H1 (cell line): ENCODE measurements at regions not wholly inside any gene's neighbourhood (a gene's known extent, or its start where the extent isn't known, plus 50 kb on each side); places are given as distances from the start of the nearest gene placed in this dataset.

ENCODE experiments used
- CTCF ChIA-PET: fragments of 300-600 bp; sonication (Branson Sonifier 250); formaldehyde crosslinking; loops from one replicate; lab custom pipeline; 2021; ENCODE audit not compliant: partially characterized antibody; lab: Charles Lee
- POLR2A ChIA-PET: fragments of 300-600 bp; sonication (Branson Sonifier 250); formaldehyde crosslinking; loops from one replicate; lab custom pipeline; 2021; ENCODE audit warnings: inconsistent platforms; ENCODE audit not compliant: partially characterized antibody; lab: Charles Lee
- DNase-seq, 2 experiments: peaks; one replicate each; pipeline versions ENCODE4 v3.0.0 to v3.0.0-alpha.2; 2010 to 2022; ENCODE audit warnings: low spot score in 2 of 2, low read depth in 1 of 2, mixed read lengths in 1 of 2
- FAIRE-seq: peaks from 2 replicates; lab custom pipeline; 2011; peaks lifted over from hg19 to GRCh38; lab: Jason Lieb, UNC
- H2AFZ ChIP-seq: 2 replicates; pipeline ENCODE4 v1.8.1; 2012; ENCODE audit warnings: low read length, inconsistent platforms
- H2AK5ac ChIP-seq: 2 replicates; pipeline ENCODE4 v1.6.1; 2013; ENCODE audit warnings: low read depth, low read length
- H2BK120ac ChIP-seq: replicated peaks from 2 replicates; pipeline ENCODE3; 2013; ENCODE audit warnings: low read depth, low read length, inconsistent platforms
- H2BK12ac ChIP-seq: 2 replicates; pipeline ENCODE4 v1.6.1; 2013; ENCODE audit warnings: low read depth, low read length
- H2BK15ac ChIP-seq: 2 replicates; pipeline ENCODE4 v1.6.1; 2013; ENCODE audit warnings: low read length
- H2BK20ac ChIP-seq: 2 replicates; pipeline ENCODE4 v1.6.1; 2013; ENCODE audit warnings: low read length
- H2BK5ac ChIP-seq: 2 replicates; pipeline ENCODE4 v1.6.1; 2013; ENCODE audit warnings: low read depth, low read length
- H3K14ac ChIP-seq: 2 replicates; pipeline ENCODE4 v1.6.1; 2013; ENCODE audit warnings: inconsistent platforms; ENCODE audit not compliant: insufficient read length
- H3K18ac ChIP-seq: 2 replicates; pipeline ENCODE4 v1.6.1; 2013; ENCODE audit warnings: low read length; ENCODE audit errors: extremely low read depth
- H3K23ac ChIP-seq: 2 replicates; pipeline ENCODE4 v1.6.1; 2013; ENCODE audit warnings: inconsistent platforms; ENCODE audit not compliant: insufficient read length
- H3K23me2 ChIP-seq: 2 replicates; pipeline ENCODE4 v1.6.1; 2013; ENCODE audit warnings: low read depth, low read length
- H3K27ac ChIP-seq: 2 replicates; pipeline ENCODE4 v1.6.1; 2011; ENCODE audit warnings: low read depth, low read length, inconsistent platforms
- H3K27me3 ChIP-seq, 4 experiments: replicated peaks in 1 of 4; 1 replicate in 1 of 4; 2 replicates in 3 of 4; pipeline versions ENCODE4 v1.6.1 to v1.8.1; 2011 to 2013; ENCODE audit warnings: low read length in 3 of 4, mild to moderate bottlenecking in 3 of 4, inconsistent platforms in 2 of 4, mixed read lengths in 2 of 4, moderate library complexity in 1 of 4; ENCODE audit not compliant: control insufficient read depth in 3 of 4, insufficient read depth in 3 of 4; ENCODE audit errors: extremely low read depth in 1 of 4
- H3K36me3 ChIP-seq, 4 experiments: 2 replicates each; pipeline versions ENCODE4 v1.6.1 to v1.8.1; 2011 to 2013; ENCODE audit warnings: mild to moderate bottlenecking in 4 of 4, low read length in 3 of 4, moderate library complexity in 2 of 4, control low read depth in 1 of 4, inconsistent platforms in 1 of 4; ENCODE audit not compliant: insufficient read depth in 4 of 4, control insufficient read depth in 2 of 4
- H3K4ac ChIP-seq: replicated peaks from 2 replicates; pipeline ENCODE3; 2013; ENCODE audit warnings: low read length, low read depth, mixed read lengths, inconsistent platforms; ENCODE audit not compliant: insufficient read length
- H3K4me1 ChIP-seq, 4 experiments: replicated peaks in 1 of 4; 1 replicate in 1 of 4; 2 replicates in 3 of 4; pipeline versions ENCODE4 v1.6.1 to v1.8.1; 2011 to 2013; ENCODE audit warnings: low read length in 3 of 4, inconsistent platforms in 2 of 4, mixed read lengths in 1 of 4; ENCODE audit not compliant: insufficient read depth in 4 of 4, control insufficient read depth in 3 of 4
- H3K4me2 ChIP-seq, 2 experiments: 2 replicates each; pipeline versions ENCODE4 v1.6.1 to v1.8.1; 2011 to 2013; ENCODE audit warnings: low read depth in 2 of 2, low read length in 2 of 2, control low read depth in 1 of 2, inconsistent platforms in 1 of 2, mild to moderate bottlenecking in 1 of 2; ENCODE audit not compliant: insufficient read depth in 1 of 2
- H3K4me3 ChIP-seq, 4 experiments: fragments of 200-600, 300-600 bp in 1 of 4; sonication (generic), shearing (Covaris generic), sonication (Bioruptor Twin) in 1 of 4; 2 replicates each; pipeline versions ENCODE4 v1.5.1 to v1.8.1; 2011 to 2016; ENCODE audit warnings: low read length in 4 of 4, low read depth in 3 of 4, control low read depth in 2 of 4, inconsistent platforms in 2 of 4, mild to moderate bottlenecking in 2 of 4, mixed read lengths in 1 of 4, moderate library complexity in 1 of 4; ENCODE audit not compliant: insufficient read depth in 2 of 4; ENCODE audit errors: extremely low read depth in 1 of 4
- H3K56ac ChIP-seq: replicated peaks from 2 replicates; pipeline ENCODE3; 2013; ENCODE audit warnings: low read depth, mild to moderate bottlenecking, mixed read lengths, low read length, inconsistent platforms; ENCODE audit not compliant: insufficient read length
- H3K79me1 ChIP-seq: 2 replicates; pipeline ENCODE4 v1.6.1; 2013; ENCODE audit warnings: low read depth, low read length, control low read depth
- H3K79me2 ChIP-seq, 2 experiments: 2 replicates each; pipeline versions ENCODE4 v1.6.1 to v1.8.1; 2012 to 2013; ENCODE audit warnings: low read length in 2 of 2, mild to moderate bottlenecking in 2 of 2, inconsistent platforms in 1 of 2; ENCODE audit not compliant: insufficient read depth in 2 of 2, control insufficient read depth in 1 of 2
- H3K9ac ChIP-seq, 4 experiments: replicated peaks in 1 of 4; 1 replicate in 1 of 4; 2 replicates in 3 of 4; pipeline versions ENCODE4 v1.6.1 to v1.8.1; 2011 to 2013; ENCODE audit warnings: low read depth in 3 of 4, low read length in 3 of 4, control low read depth in 2 of 4, mild to moderate bottlenecking in 2 of 4, moderate library complexity in 2 of 4, inconsistent platforms in 1 of 4; ENCODE audit errors: extremely low read depth in 1 of 4
- H3K9me3 ChIP-seq, 2 experiments: 2 replicates each; pipeline versions ENCODE4 v1.6.1 to v1.8.1; 2012 to 2013; ENCODE audit warnings: mild to moderate bottlenecking in 2 of 2, moderate library complexity in 2 of 2, control low read depth in 1 of 2, inconsistent platforms in 1 of 2, low read depth in 1 of 2, low read length in 1 of 2, mixed read lengths in 1 of 2; ENCODE audit not compliant: insufficient read depth in 2 of 2
- H4K20me1 ChIP-seq, 2 experiments: replicated peaks in 1 of 2; 2 replicates each; pipeline versions ENCODE3 to v1.8.1; 2011 to 2013; ENCODE audit warnings: inconsistent platforms in 2 of 2, low read length in 2 of 2, mild to moderate bottlenecking in 1 of 2; ENCODE audit not compliant: insufficient read depth in 2 of 2, control insufficient read depth in 1 of 2
- H4K5ac ChIP-seq: 2 replicates; pipeline ENCODE4 v1.6.1; 2013; ENCODE audit warnings: low read length, low read depth, mixed read lengths, inconsistent platforms; ENCODE audit not compliant: insufficient read length
- H4K8ac ChIP-seq: 2 replicates; pipeline ENCODE4 v1.8.0; 2013; ENCODE audit warnings: mild to moderate bottlenecking, moderate library complexity, low read length, inconsistent platforms; ENCODE audit not compliant: insufficient read depth; ENCODE audit errors: extremely low read depth
- H4K91ac ChIP-seq: replicated peaks from 2 replicates; pipeline ENCODE3; 2013; ENCODE audit warnings: low read length, mixed read lengths, inconsistent platforms; ENCODE audit not compliant: insufficient read length
- HDAC2 ChIP-seq, 2 experiments: fragments of 300-600 bp in 1 of 2; sonication (generic) in 1 of 2; IDR thresholded peaks; 2 replicates each; pipeline ENCODE4 v1.6.1; 2011 to 2012; ENCODE audit warnings: low read depth in 2 of 2, low read length in 2 of 2, mild to moderate bottlenecking in 2 of 2, moderate library complexity in 2 of 2, borderline replicate concordance in 1 of 2, inconsistent platforms in 1 of 2
- KDM5A ChIP-seq: fragments of 200-600 bp; IDR thresholded peaks from 2 replicates; pipeline ENCODE4 v1.7.1; 2012; ENCODE audit warnings: mild to moderate bottlenecking, low read length, inconsistent platforms, mixed read lengths
- NANOG ChIP-seq: IDR thresholded peaks from 2 replicates; pipeline ENCODE4 v1.6.1; 2011; ENCODE audit warnings: low read length, low read depth, mild to moderate bottlenecking, inconsistent platforms; ENCODE audit not compliant: insufficient read depth, poor library complexity, severe bottlenecking
- NRF1 ChIP-seq: IDR thresholded peaks from 2 replicates; pipeline ENCODE4 v1.6.1; 2011; ENCODE audit warnings: mild to moderate bottlenecking, low read depth, low read length, improper control_type of control experiment
- POLR2A ChIP-seq, 2 experiments: IDR thresholded peaks; 1 replicate in 1 of 2; 2 replicates in 1 of 2; pipeline ENCODE4 v1.6.1; 2011; ENCODE audit warnings: low read depth in 2 of 2, low read length in 2 of 2, mild to moderate bottlenecking in 2 of 2; ENCODE audit errors: control extremely low read depth in 1 of 2
- POU5F1 ChIP-seq: IDR thresholded peaks from 2 replicates; pipeline ENCODE4 v1.6.1; 2011; ENCODE audit warnings: low read depth, mild to moderate bottlenecking, low read length, moderate library complexity
- WGBS, 2 experiments: shearing (Covaris generic) in 1 of 2; methylation state at CpG; one replicate each; pipeline versions ENCODE4 v1.1.6 to v1.1.7; 2013 to 2015; ENCODE audit warnings: low lambda C conversion rate in 2 of 2, mixed read lengths in 2 of 2, inconsistent platforms in 1 of 2, low coverage in 1 of 2, missing lambda C conversion rate in 1 of 2; ENCODE audit not compliant: insufficient replicate concordance in 2 of 2, insufficient coverage in 1 of 2, insufficient read length in 1 of 2; ENCODE audit errors: extremely low coverage in 1 of 2, missing lambda C conversion rate in 1 of 2; 5-methylcytosine and 5-hydroxymethylcytosine counted together

GRCh38 chr4:58749206-58749605 is 1639.0 kb upstream of the IGFBP7 start:
- H4K91ac ChIP-seq, result no peak overlapping the region
- FAIRE-seq, result no peak
- no peak for TF ChIP-seq NRF1
- TF ChIP-seq POLR2A (IDR thresholded peaks at IDR 0.05; ENCODE audit: control extremely low read depth in 1 of 2, low read depth in 2 of 2, low read length in 2 of 2), result no peak
- no peak for TF ChIP-seq KDM5A
- TF ChIP-seq HDAC2 (IDR thresholded peaks at IDR 0.05; ENCODE audit: borderline replicate concordance in 1 of 2, low read depth in 2 of 2, low read length in 2 of 2), result no peak
- no peak for TF ChIP-seq NANOG
- TF ChIP-seq POU5F1, result no peak

More at GRCh38 chr4:58749206-58749605, 1639.0 kb upstream of the IGFBP7 start:
- H3K4ac ChIP-seq, result no peak overlapping the region
- H3K4me3 ChIP-seq, result no peak overlapping the region
- no peak overlapping the region for H3K18ac ChIP-seq
- H2BK15ac ChIP-seq, result no peak overlapping the region
- H3K14ac ChIP-seq, result no peak overlapping the region
- no peak overlapping the region for H3K9ac ChIP-seq
- no peak overlapping the region for H3K56ac ChIP-seq
- no peak overlapping the region for H4K8ac ChIP-seq
- H3K9me3 ChIP-seq, result no peaks in the 10 kb centered on the region
- H2AK5ac ChIP-seq, result no peak overlapping the region
- ChIA-PET CTCF (interaction anchor here (0.6 kb wide), 2 partner anchors 9 to 236 kb away, joined by 3 read pairs; no protein-coding TSS in a partner anchor), POLR2A (no interaction called here)
- H2BK5ac ChIP-seq, result no peak overlapping the region
- no peaks in the 10 kb centered on the region for H4K20me1 ChIP-seq
- no peak for DNase-seq
- no peak overlapping the region for H2BK20ac ChIP-seq
- H4K5ac ChIP-seq, result no peak overlapping the region
- no peak overlapping the region for H3K23ac ChIP-seq
- no peak overlapping the region for H3K4me2 ChIP-seq
- no peak overlapping the region for H2BK120ac ChIP-seq
- no peaks in the 10 kb centered on the region for H3K4me1 ChIP-seq
- H3K79me1 ChIP-seq, result no peaks in the 10 kb centered on the region
- no peaks in the 10 kb centered on the region for H3K23me2 ChIP-seq
- no peak overlapping the region for H3K27ac ChIP-seq
- no peak overlapping the region for H2BK12ac ChIP-seq
- no peaks in the 10 kb centered on the region for H3K79me2 ChIP-seq
- 0 out of 2 replicates have a peak overlapping the region, but pooled peaks have one; percentile 70 for H2AFZ ChIP-seq
- H3K27me3 ChIP-seq, result no peaks in the 10 kb centered on the region
- 95% methylated on average over 8 of the region's 8 CpGs; no CpG with 5 or more reads in 1 of the 2 experiments for WGBS, 2 experiments
- H3K36me3 ChIP-seq, result no peaks in the 10 kb centered on the region
